T-helper 1 cell treated with Interleukin-12 subunit alpha and Interleukin-12 subunit beta and Interleukin-4 antibody, amounts not matched to agents 30 μg/mL and 1 μg/mL, for 36 hours (primary cell): ENCODE measurements at regions not wholly inside any gene's neighbourhood (a gene's known extent, or its start where the extent isn't known, plus 50 kb on each side); places are given as distances from the start of the nearest gene placed in this dataset.
"Not testable (repeated sequence)": the region's sequence is repeated elsewhere in the genome, so short reads cannot be mapped to it uniquely, and the experiment has no call there.

Experiments
- H3K27ac Mint-ChIP-seq: one replicate; pipeline ENCODE4 v1.8.0; 2021; ENCODE audit warnings: mild to moderate bottlenecking, mixed read lengths
- H3K27me3 Mint-ChIP-seq: one replicate; pipeline ENCODE4 v1.8.0; 2021; ENCODE audit warnings: low read depth, mixed read lengths
- H3K36me3 Mint-ChIP-seq: one replicate; pipeline ENCODE4 v1.8.0; 2021; ENCODE audit warnings: low read depth, mixed read lengths
- H3K4me1 Mint-ChIP-seq: one replicate; pipeline ENCODE4 v1.8.0; 2021; ENCODE audit warnings: low read depth, mixed read lengths
- H3K4me3 Mint-ChIP-seq: one replicate; pipeline ENCODE4 v1.8.0; 2021; ENCODE audit warnings: mild to moderate bottlenecking, moderate library complexity, mixed read lengths
- H3K9me3 Mint-ChIP-seq: one replicate; pipeline ENCODE4 v1.8.0; 2021; ENCODE audit warnings: mixed read lengths

DNA sequence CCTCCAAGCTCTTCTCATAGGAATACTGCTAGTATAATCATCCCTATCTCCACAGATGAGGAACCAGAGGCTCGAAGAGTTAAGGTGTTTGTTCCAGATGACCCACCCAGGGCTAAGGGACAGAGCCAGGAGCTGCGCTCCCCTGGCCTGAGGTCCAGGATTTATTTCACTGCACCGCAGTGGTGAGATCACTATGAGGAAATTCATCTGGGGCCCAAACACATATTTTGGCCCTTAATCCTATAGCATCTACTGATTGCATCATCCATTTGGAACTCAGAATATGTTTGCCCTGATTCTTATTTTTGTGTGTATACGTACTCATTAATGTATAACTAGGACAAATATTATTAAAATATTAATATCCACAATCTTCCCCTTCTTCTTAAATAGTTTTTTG, 100.1 kb upstream of the RBPJ start:
- Mint-ChIP-seq H3K36me3 (peaks cover 2% of the 10 kb centered on the region), H3K4me1 (no peaks in the 10 kb centered on the region), H3K27me3 (peaks cover 3% of the 10 kb centered on the region), H3K27ac (no peak overlapping the region), H3K4me3 (no peak overlapping the region), H3K9me3 (no peaks in the 10 kb centered on the region)

GRCh38 chr4:26223155-26223554, 97.7 kb upstream of the RBPJ start:
- no peak overlapping the region for H3K4me3 Mint-ChIP-seq

DNA sequence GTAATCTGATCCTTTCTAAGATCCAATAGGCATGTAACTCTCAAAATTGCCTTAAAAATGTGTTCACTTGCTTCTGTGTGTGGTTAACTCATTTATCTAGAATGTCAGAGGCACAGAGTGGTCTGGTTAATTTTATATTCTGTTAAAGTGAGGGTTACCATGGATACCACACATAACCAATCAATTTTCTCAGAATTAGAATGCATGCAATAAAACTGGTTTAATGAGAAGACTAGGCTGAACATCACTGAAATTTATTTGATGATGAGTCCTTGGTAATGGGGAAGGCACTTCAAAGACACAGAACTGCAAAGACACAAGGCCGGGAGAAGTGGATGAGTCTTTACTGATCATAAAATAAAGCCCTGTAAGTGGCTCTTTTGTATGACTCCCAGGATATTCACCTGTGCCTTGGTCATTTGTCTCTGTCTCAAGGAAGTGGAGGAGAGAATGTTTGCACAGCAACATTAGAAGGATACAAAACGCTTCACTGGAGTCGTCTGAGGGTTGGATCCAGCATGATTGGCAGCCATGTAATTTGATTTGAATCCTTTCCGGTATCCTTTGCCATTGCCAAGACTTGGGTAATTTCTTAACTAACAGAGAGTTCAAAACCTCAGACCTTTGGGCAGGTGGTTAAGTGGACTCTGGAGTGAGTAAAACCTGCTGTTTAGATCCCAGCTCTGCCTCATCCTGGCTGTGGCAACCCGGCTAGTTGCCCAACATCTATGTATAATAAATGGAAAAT, 94.0 kb upstream of the RBPJ start:
- H3K36me3 Mint-ChIP-seq = peaks cover 4% of the 10 kb centered on the region
- H3K9me3 Mint-ChIP-seq = no peaks in the 10 kb centered on the region
- H3K27me3 Mint-ChIP-seq = peaks cover 3% of the 10 kb centered on the region
- H3K4me1 Mint-ChIP-seq = no peaks in the 10 kb centered on the region
- H3K4me3 Mint-ChIP-seq = no peak overlapping the region
- H3K27ac Mint-ChIP-seq = no peak overlapping the region

More at GRCh38 chr4:26223155-26223554, 97.7 kb upstream of the RBPJ start:
- Mint-ChIP-seq H3K9me3 (no peaks in the 10 kb centered on the region), H3K27me3 (peaks cover 3% of the 10 kb centered on the region), H3K27ac (no peak overlapping the region), H3K36me3 (peaks cover 2% of the 10 kb centered on the region), H3K4me1 (no peaks in the 10 kb centered on the region)

- Mint-ChIP-seq H3K27ac (no peak overlapping the region), H3K4me3 (no peak overlapping the region), H3K9me3 (no peaks in the 10 kb centered on the region), H3K27me3 (peaks cover 3% of the 10 kb centered on the region), H3K36me3 (peaks cover 4% of the 10 kb centered on the region), H3K4me1 (no peaks in the 10 kb centered on the region)
These were observed 93.1 kb upstream of the RBPJ start for GRCh38 chr4:26227601-26228229.

GRCh38 chr4:26228883-26229282, 91.9 kb upstream of the RBPJ start:
- Mint-ChIP-seq H3K4me3 (no peak overlapping the region), H3K27ac (no peak overlapping the region), H3K9me3 (no peaks in the 10 kb centered on the region), H3K36me3 (peaks cover 2% of the 10 kb centered on the region), H3K27me3 (no peaks in the 10 kb centered on the region), H3K4me1 (peaks cover 7% of the 10 kb centered on the region)

- Mint-ChIP-seq H3K27ac (no peak overlapping the region), H3K4me3 (no peak overlapping the region), H3K36me3 (peaks cover 2% of the 10 kb centered on the region), H3K4me1 (peaks cover 13% of the 10 kb centered on the region), H3K27me3 (no peaks in the 10 kb centered on the region), H3K9me3 (no peaks in the 10 kb centered on the region)
These were observed 90.8 kb upstream of the RBPJ start for GRCh38 chr4:26229974-26230373.

DNA sequence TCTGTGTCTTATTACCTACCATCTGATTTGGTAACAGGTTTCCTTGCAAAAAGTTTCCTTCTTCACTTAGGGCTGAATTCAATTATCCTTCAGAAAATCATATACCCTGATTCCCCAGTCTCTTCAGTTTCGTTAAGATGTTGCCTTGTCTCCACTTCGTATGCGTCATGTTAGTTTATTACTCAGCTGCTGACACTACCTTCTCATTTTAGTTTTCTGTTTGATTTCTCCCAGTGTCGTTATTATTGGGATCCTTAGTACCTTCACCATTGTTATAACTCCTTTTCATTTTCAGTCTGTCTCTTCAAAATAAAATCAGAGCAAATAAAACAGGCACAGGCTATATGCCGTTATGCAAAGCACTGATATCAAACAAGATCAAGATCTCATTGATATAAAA, 87.5 kb upstream of the RBPJ start:
- peaks cover 2% of the 10 kb centered on the region for H3K36me3 Mint-ChIP-seq
- no peak overlapping the region for H3K27ac Mint-ChIP-seq
- H3K9me3 Mint-ChIP-seq = no peaks in the 10 kb centered on the region
- no peak overlapping the region for H3K4me3 Mint-ChIP-seq
- no peaks in the 10 kb centered on the region for H3K27me3 Mint-ChIP-seq
- H3K4me1 Mint-ChIP-seq = peaks cover 13% of the 10 kb centered on the region

DNA sequence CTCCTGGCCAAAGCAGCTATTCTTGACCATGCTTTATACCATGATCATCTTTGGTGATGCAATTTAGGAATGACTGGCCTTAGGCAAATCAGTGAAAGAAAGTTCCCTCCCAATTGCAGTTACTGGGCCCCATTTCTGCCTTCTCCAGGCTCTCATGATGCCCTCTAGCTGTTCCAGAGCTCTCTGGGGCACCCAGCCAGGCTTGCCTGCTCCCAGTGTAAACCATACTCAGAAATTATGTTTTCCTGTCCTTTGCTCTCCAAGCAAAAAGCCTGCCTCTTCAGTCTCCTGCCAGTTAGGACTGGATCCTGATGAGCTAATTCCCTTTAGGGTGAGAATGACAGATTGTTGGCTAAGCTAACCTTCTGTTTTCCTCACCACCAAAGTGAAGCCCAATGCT, 85.3 kb upstream of the RBPJ start:
- Mint-ChIP-seq H3K4me3 (no peak overlapping the region), H3K27ac (no peak overlapping the region), H3K4me1 (peaks cover 15% of the 10 kb centered on the region), H3K36me3 (no peaks in the 10 kb centered on the region), H3K27me3 (no peaks in the 10 kb centered on the region), H3K9me3 (no peaks in the 10 kb centered on the region)

DNA sequence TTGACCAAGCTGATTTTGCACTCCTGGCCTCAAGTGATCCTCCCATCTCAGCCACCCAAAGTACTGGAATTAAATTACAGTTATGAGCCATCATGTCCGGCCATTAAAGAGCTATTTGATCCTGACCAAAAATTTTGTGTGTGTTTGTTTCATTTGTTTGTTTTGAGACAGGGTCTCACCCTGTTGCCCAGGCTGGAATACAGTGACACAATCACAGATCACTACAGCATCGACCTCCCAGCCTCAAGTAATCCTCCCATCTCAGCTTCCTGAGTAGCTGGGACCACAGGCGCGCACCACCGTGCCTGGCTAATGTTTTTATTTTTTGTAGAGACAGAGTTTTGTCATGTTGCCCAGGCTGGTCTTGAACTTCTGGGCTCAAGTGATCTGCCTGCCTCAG, 82.9 kb upstream of the RBPJ start:
- Mint-ChIP-seq H3K4me3 (no peak overlapping the region), H3K27ac (no peak overlapping the region), H3K27me3 (no peaks in the 10 kb centered on the region), H3K36me3 (no peaks in the 10 kb centered on the region), H3K9me3 (no peaks in the 10 kb centered on the region), H3K4me1 (peaks cover 15% of the 10 kb centered on the region)

DNA sequence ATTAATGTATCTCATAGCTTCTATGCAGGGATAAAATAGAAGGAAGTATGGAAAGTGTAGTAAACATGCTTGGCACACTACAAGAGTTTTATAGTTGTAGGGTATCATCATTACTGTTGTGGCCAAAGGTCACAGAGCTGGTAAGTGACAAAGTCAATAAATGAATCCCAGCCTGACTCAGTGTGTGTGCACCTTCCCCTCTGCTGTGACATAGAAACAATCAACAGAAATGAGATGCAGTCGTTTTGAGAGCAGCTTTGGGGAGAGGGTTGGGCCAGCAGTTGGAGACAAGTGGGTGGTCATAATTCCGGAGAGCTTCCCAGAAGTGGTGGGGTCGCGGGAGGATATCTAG, 82.4 kb upstream of the RBPJ start:
- Mint-ChIP-seq H3K36me3 (no peaks in the 10 kb centered on the region), H3K4me1 (peaks cover 12% of the 10 kb centered on the region), H3K9me3 (no peaks in the 10 kb centered on the region), H3K27me3 (no peaks in the 10 kb centered on the region), H3K27ac (no peak overlapping the region), H3K4me3 (no peak overlapping the region)

- H3K27ac Mint-ChIP-seq = no peak overlapping the region
- H3K27me3 Mint-ChIP-seq = no peaks in the 10 kb centered on the region
- no peaks in the 10 kb centered on the region for H3K36me3 Mint-ChIP-seq
- H3K4me3 Mint-ChIP-seq = no peak overlapping the region
- no peaks in the 10 kb centered on the region for H3K9me3 Mint-ChIP-seq
- H3K4me1 Mint-ChIP-seq = peaks cover 6% of the 10 kb centered on the region
These were observed 81.8 kb upstream of the RBPJ start for GRCh38 chr4:26238778-26239679.

GRCh38 chr4:26239801-26240200, 81.0 kb upstream of the RBPJ start:
- Mint-ChIP-seq H3K36me3 (no peaks in the 10 kb centered on the region), H3K4me1 (peaks cover 2% of the 10 kb centered on the region), H3K27me3 (no peaks in the 10 kb centered on the region), H3K9me3 (no peaks in the 10 kb centered on the region), H3K27ac (no peak overlapping the region), H3K4me3 (no peak overlapping the region)

DNA sequence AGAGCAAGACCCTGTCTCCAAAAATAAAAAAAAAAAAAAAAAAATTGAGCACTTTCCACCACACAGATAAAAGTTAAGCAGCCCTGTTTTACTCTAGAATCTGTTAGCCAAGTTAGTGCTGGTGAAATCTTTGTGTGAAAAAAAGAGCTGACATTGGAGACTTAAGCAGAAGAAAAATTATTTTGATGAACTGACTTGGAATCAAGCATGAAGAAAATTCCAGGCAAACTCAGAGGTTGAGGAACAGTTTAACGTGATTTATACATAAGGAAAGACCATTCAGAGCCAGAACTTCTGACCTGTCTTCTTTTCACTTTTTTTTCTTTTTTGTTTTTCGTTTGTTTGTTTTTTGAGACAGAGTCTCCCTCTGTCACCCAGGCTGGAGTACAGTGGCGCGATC, 79.6 kb upstream of the RBPJ start:
- Mint-ChIP-seq H3K9me3 (no peaks in the 10 kb centered on the region), H3K36me3 (no peaks in the 10 kb centered on the region), H3K4me1 (peaks cover 2% of the 10 kb centered on the region), H3K4me3 (no peak overlapping the region), H3K27me3 (no peaks in the 10 kb centered on the region), H3K27ac (no peak overlapping the region)

- H3K27me3 Mint-ChIP-seq = no peaks in the 10 kb centered on the region
- peaks cover 2% of the 10 kb centered on the region for H3K4me1 Mint-ChIP-seq
- no peak overlapping the region for H3K27ac Mint-ChIP-seq
- H3K9me3 Mint-ChIP-seq = no peaks in the 10 kb centered on the region
- H3K36me3 Mint-ChIP-seq = no peaks in the 10 kb centered on the region
- no peak overlapping the region for H3K4me3 Mint-ChIP-seq
These were observed 78.4 kb upstream of the RBPJ start for GRCh38 chr4:26242451-26242850.

DNA sequence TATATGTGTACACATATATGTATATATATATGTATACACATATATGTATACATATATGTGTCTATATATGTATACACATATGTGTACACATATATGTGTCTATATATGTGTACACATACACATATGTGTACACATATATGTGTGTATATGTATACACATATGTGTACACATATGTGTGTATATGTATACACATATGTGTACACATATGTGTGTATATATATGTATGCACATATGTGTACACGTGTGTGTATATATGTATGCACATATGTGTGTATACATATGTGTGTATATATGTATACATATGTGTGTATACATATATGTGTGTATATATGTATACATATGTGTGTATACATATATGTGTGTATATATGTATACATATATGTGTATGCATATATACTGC, 76.7 kb upstream of the RBPJ start:
- H3K4me1 Mint-ChIP-seq, H3K27me3 Mint-ChIP-seq, H3K4me3 Mint-ChIP-seq, H3K9me3 Mint-ChIP-seq, H3K27ac Mint-ChIP-seq, H3K36me3 Mint-ChIP-seq: not testable (repeated sequence)
